Muscle of leg (tissue), 3 donors: ENCODE measurements at regions not wholly inside any gene's neighbourhood (a gene's known extent, or its start where the extent isn't known, plus 50 kb on each side); places are given as distances from the start of the nearest gene placed in this dataset.

ENCODE experiments used
- DNase-seq: peaks from one replicate; pipeline ENCODE4 v3.0.0; 2013
- H3K27ac ChIP-seq: one replicate; pipeline ENCODE4 v1.5.1; 2013; ENCODE audit warnings: mild to moderate bottlenecking, low read length, control low read depth
- H3K27me3 ChIP-seq: one replicate; pipeline ENCODE4 v1.6.1; 2013; ENCODE audit warnings: low read length; ENCODE audit not compliant: control insufficient read depth, insufficient read depth
- H3K36me3 ChIP-seq: one replicate; pipeline ENCODE4 v1.6.1; 2013; ENCODE audit warnings: low read length; ENCODE audit not compliant: control insufficient read depth, insufficient read depth
- H3K4me1 ChIP-seq: one replicate; pipeline ENCODE4 v1.6.1; 2013; ENCODE audit warnings: low read length; ENCODE audit not compliant: control insufficient read depth, insufficient read depth
- H3K4me3 ChIP-seq: one replicate; pipeline ENCODE4 v1.5.1; 2013; ENCODE audit warnings: low read length, control low read depth
- H3K9me3 ChIP-seq: replicated peaks from 2 replicates; pipeline ENCODE4 v1.6.1; 2013; ENCODE audit warnings: low read depth, low read length; ENCODE audit not compliant: control insufficient read depth
- WGBS: methylation state at CpG from one replicate; pipeline ENCODE4 v1.1.5; 2013; ENCODE audit warnings: missing lambda C conversion rate; ENCODE audit not compliant: insufficient coverage; 5-methylcytosine and 5-hydroxymethylcytosine counted together

GRCh38 chr7:155377838-155378579 is 79.9 kb upstream of the EN2 start:
- WGBS: under 1% methylated on average over 39 of the region's 45 CpGs
- Histone ChIP-seq H3K9me3 (no peaks in the 10 kb centered on the region), H3K27ac (no peak overlapping the region), H3K4me1 (peaks cover 40% of the 10 kb centered on the region), H3K36me3 (no peaks in the 10 kb centered on the region), H3K27me3 (peaks cover 92% of the 10 kb centered on the region), H3K4me3 (no peak overlapping the region)
- peak; percentile 68 for DNase-seq

- Histone ChIP-seq H3K4me1 (peaks cover 34% of the 10 kb centered on the region), H3K9me3 (no peaks in the 10 kb centered on the region), H3K4me3 (no peak overlapping the region), H3K27ac (no peak overlapping the region), H3K36me3 (no peaks in the 10 kb centered on the region), H3K27me3 (peaks cover 92% of the 10 kb centered on the region)
- WGBS: 11% methylated on average over 4 of the region's 6 CpGs
- DNase-seq: no peak
Measured at GRCh38 chr7:155378580-155378934, 79.4 kb upstream of the EN2 start.

- DNase-seq: no peak
- 6% methylated on average over 10 of the region's 10 CpGs for WGBS
- Histone ChIP-seq H3K27me3 (peaks cover 93% of the 10 kb centered on the region), H3K4me3 (no peak overlapping the region), H3K36me3 (no peaks in the 10 kb centered on the region), H3K4me1 (peaks cover 29% of the 10 kb centered on the region), H3K27ac (no peak overlapping the region), H3K9me3 (no peaks in the 10 kb centered on the region)
Measured at GRCh38 chr7:155378959-155379871, 78.7 kb upstream of the EN2 start.

- peaks cover 20% of the 10 kb centered on the region for H3K4me1 ChIP-seq
- no peaks in the 10 kb centered on the region for H3K36me3 ChIP-seq
- peak; percentile 70 for DNase-seq
- peaks cover 93% of the 10 kb centered on the region for H3K27me3 ChIP-seq
- H3K27ac ChIP-seq: no peak overlapping the region
- no peaks in the 10 kb centered on the region for H3K9me3 ChIP-seq
- H3K4me3 ChIP-seq: no peak overlapping the region
- WGBS: 0% methylated on average over 14 of the region's 18 CpGs
Measured at GRCh38 chr7:155380221-155380861, 77.6 kb upstream of the EN2 start.

- Histone ChIP-seq H3K9me3 (no peaks in the 10 kb centered on the region), H3K4me3 (peak overlapping the region; percentile 9), H3K27me3 (peaks cover 93% of the 10 kb centered on the region), H3K4me1 (peaks cover 19% of the 10 kb centered on the region), H3K36me3 (no peaks in the 10 kb centered on the region), H3K27ac (no peak overlapping the region)
- DNase-seq: no peak
- 2% methylated on average over 31 of the region's 42 CpGs for WGBS
Measured at GRCh38 chr7:155380976-155381851, 76.7 kb upstream of the EN2 start.

- DNase-seq: no peak
- peak overlapping the region; percentile 9 for H3K4me3 ChIP-seq
- no peak overlapping the region for H3K27ac ChIP-seq
- no peaks in the 10 kb centered on the region for H3K36me3 ChIP-seq
- peaks cover 100% of the 10 kb centered on the region for H3K27me3 ChIP-seq
- 3% methylated on average over 69 of the region's 75 CpGs for WGBS
- peaks cover 19% of the 10 kb centered on the region for H3K4me1 ChIP-seq
- H3K9me3 ChIP-seq: no peaks in the 10 kb centered on the region
Measured at GRCh38 chr7:155381852-155382801, 75.8 kb upstream of the EN2 start.

GRCh38 chr7:155382802-155383171 is 75.1 kb upstream of the EN2 start:
- peaks cover 14% of the 10 kb centered on the region for H3K4me1 ChIP-seq
- WGBS: 10% methylated on average over 4 of the region's 5 CpGs
- DNase-seq: no peak
- H3K36me3 ChIP-seq: no peaks in the 10 kb centered on the region
- H3K27me3 ChIP-seq: peaks cover 100% of the 10 kb centered on the region
- no peak overlapping the region for H3K27ac ChIP-seq
- H3K9me3 ChIP-seq: no peaks in the 10 kb centered on the region
- no peak overlapping the region for H3K4me3 ChIP-seq

- peaks cover 10% of the 10 kb centered on the region for H3K4me1 ChIP-seq
- no peak for DNase-seq
- no peak overlapping the region for H3K27ac ChIP-seq
- no peaks in the 10 kb centered on the region for H3K36me3 ChIP-seq
- H3K4me3 ChIP-seq: no peak overlapping the region
- H3K27me3 ChIP-seq: peaks cover 96% of the 10 kb centered on the region
- no peaks in the 10 kb centered on the region for H3K9me3 ChIP-seq
- 61% methylated on average over 13 of the region's 19 CpGs for WGBS
Measured at GRCh38 chr7:155383756-155384491, 74.0 kb upstream of the EN2 start.
